ENCODE measurements at regions not wholly inside any gene's neighbourhood (a gene's known extent, or its start where the extent isn't known, plus 50 kb on each side); places are given as distances from the start of the nearest gene placed in this dataset.

GRCh38 chr12:59859171-59859510, 263.3 kb downstream of the SLC16A7 start:
- TF ChIP-seq CTCF (IDR thresholded peaks at IDR 0.05), result no peak
- no peak for TF ChIP-seq ZFX (IDR thresholded peaks at IDR 0.05; ENCODE audit: borderline replicate concordance)
- no peak overlapping the region for H3K27ac ChIP-seq

GRCh38 chr12:59861635-59862034, 265.8 kb downstream of the SLC16A7 start:
- no peak overlapping the region for H3K27ac ChIP-seq
- TF ChIP-seq CTCF (IDR thresholded peaks at IDR 0.05) (no peak), ZFX (IDR thresholded peaks at IDR 0.05; ENCODE audit: borderline replicate concordance) (no peak)

GRCh38 chr12:59867055-59867454, 271.2 kb downstream of the SLC16A7 start:
- no peak for TF ChIP-seq ZFX (IDR thresholded peaks at IDR 0.05; ENCODE audit: borderline replicate concordance)
- no peak for TF ChIP-seq CTCF (IDR thresholded peaks at IDR 0.05)
- no peak overlapping the region for H3K27ac ChIP-seq

- TF ChIP-seq ZFX (IDR thresholded peaks at IDR 0.05; ENCODE audit: borderline replicate concordance), result no peak
- no peak for TF ChIP-seq CTCF (IDR thresholded peaks at IDR 0.05)
- H3K27ac ChIP-seq, result no peak overlapping the region
Observed at GRCh38 chr12:59867689-59868088, 271.9 kb downstream of the SLC16A7 start.

- TF ChIP-seq CTCF (IDR thresholded peaks at IDR 0.05) (no peak), ZFX (IDR thresholded peaks at IDR 0.05; ENCODE audit: borderline replicate concordance) (no peak)
- H3K27ac ChIP-seq, result no peak overlapping the region
Observed at GRCh38 chr12:59871779-59872178, 275.9 kb downstream of the SLC16A7 start.

GRCh38 chr12:59873136-59873535, 277.3 kb downstream of the SLC16A7 start:
- TF ChIP-seq ZFX (IDR thresholded peaks at IDR 0.05; ENCODE audit: borderline replicate concordance) (no peak), CTCF (IDR thresholded peaks at IDR 0.05) (no peak)
- no peak overlapping the region for H3K27ac ChIP-seq

GRCh38 chr12:59874781-59875180, 279.0 kb downstream of the SLC16A7 start:
- no peak overlapping the region for H3K27ac ChIP-seq
- TF ChIP-seq ZFX (IDR thresholded peaks at IDR 0.05; ENCODE audit: borderline replicate concordance) (no peak), CTCF (IDR thresholded peaks at IDR 0.05) (no peak)

Data from 22Rv1 (cell line).